ENCODE measurements at regions not wholly inside any gene's neighbourhood (a gene's known extent, or its start where the extent isn't known, plus 50 kb on each side); places are given as distances from the start of the nearest gene placed in this dataset.
A peak's percentile ranks its signal among the peaks of the same experiment; 100 is the strongest.

DNA sequence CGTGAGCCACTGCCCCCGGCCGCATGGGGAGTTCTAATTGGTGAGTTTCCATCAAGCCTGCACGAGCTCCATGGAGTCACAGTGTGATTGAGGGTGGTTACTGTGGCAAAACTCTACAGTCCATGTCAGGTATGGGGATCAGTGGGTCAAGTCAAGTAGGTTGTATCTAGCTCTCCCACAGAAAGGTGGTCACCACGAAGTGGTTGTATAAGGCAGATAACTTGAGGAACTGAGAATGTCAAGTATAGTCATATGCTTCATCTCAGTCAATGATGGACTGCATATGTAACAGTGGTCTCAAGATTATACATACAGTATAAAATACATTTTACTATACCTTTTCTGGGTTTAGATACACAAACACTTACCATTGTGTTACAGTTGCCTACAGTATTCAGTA, 348.6 kb upstream of the ZP4 start:
- DNase-seq = no peak

DNA sequence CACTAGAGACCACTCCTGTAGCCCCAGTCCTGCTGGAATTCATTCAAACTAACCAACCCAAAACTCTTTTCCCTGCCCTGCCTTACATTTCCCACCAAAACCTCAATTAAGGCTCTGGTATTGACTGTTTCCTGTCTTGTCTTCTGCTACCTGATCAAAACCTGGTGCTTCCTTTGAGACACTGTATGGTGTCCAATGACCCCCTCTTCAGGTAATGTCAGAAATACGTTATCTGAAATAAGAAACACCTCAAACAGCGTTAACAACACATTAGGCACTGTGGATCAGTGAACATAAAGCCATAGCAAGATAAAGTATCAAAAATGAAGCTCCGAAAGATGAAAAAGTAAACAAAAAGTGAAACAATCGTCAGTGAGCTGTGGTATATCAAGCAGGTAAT, 343.2 kb upstream of the ZP4 start:
- Histone ChIP-seq H3K36me3 (no peaks in the 10 kb centered on the region), H3K4me3 (no peak overlapping the region), H3K27ac (no peak overlapping the region), H3K27me3 (no peaks in the 10 kb centered on the region), H3K4me1 (peaks cover 0 to 8% (median 0%) of the 10 kb centered on the region in 4 donors), H3K9me3 (no peaks in the 10 kb centered on the region)
- DNase-seq = no peak
- intact Hi-C loops (cut with DNase I) = no loop called here
- WGBS, 2 donors = 24 to 73% methylated on average over 4 of the region's 4 CpGs
- TF ChIP-seq EP300 (IDR thresholded peaks at IDR 0.05) = no peak
- no peak for TF ChIP-seq POLR2AphosphoS5 (IDR thresholded peaks at IDR 0.05)
- no peak for TF ChIP-seq POLR2A (IDR thresholded peaks at IDR 0.05)

More for the DNA sequence above, 348.6 kb upstream of the ZP4 start:
- H3K4me3 ChIP-seq = no peak overlapping the region
- H3K36me3 ChIP-seq = no peaks in the 10 kb centered on the region
- 88 to 94% methylated on average over 5 of the region's 5 CpGs for WGBS, 2 donors
- intact Hi-C loops (cut with DNase I) = no loop called here
- no peaks in the 10 kb centered on the region for H3K9me3 ChIP-seq
- H3K4me1 ChIP-seq = no peaks in the 10 kb centered on the region
- TF ChIP-seq, protein P1, sequence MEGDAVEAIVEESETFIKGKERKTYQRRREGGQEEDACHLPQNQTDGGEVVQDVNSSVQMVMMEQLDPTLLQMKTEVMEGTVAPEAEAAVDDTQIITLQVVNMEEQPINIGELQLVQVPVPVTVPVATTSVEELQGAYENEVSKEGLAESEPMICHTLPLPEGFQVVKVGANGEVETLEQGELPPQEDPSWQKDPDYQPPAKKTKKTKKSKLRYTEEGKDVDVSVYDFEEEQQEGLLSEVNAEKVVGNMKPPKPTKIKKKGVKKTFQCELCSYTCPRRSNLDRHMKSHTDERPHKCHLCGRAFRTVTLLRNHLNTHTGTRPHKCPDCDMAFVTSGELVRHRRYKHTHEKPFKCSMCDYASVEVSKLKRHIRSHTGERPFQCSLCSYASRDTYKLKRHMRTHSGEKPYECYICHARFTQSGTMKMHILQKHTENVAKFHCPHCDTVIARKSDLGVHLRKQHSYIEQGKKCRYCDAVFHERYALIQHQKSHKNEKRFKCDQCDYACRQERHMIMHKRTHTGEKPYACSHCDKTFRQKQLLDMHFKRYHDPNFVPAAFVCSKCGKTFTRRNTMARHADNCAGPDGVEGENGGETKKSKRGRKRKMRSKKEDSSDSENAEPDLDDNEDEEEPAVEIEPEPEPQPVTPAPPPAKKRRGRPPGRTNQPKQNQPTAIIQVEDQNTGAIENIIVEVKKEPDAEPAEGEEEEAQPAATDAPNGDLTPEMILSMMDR (IDR thresholded peaks at IDR 0.05) = no peak
- TF ChIP-seq POLR2AphosphoS5 (IDR thresholded peaks at IDR 0.05) (no peak), POLR2A (IDR thresholded peaks at IDR 0.05) (no peak), EP300 (IDR thresholded peaks at IDR 0.05) (no peak)
- no peak overlapping the region for H3K27ac ChIP-seq
- H3K27me3 ChIP-seq = no peaks in the 10 kb centered on the region

DNA sequence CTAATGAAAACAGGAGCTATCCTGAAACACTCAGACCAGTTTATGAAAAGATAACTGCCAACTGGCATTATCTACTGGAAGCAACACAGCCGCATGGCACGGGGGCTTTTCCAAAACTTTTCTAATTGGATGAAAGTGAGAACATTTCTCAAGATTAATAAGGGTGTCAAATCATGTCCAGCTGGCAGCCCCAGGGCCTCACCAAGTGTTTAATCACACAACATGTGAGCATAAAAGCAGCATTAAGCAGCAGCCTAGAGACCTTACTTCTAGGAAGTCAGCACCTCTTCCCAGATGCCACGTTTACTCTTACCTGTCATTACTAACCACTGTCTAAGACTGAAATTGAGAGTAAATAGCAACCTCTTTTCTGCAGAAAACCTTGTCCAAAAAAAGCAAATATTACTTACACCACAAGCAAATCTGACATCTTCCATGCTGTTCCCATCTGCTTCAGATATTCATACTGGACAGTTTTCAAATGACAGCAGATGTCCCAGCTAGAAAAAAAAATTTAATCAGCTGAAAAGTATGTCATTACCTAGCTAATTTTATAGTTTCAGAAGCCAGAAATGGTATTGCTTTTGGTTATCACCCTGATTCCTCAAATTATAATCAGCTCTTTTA, 341.5 kb upstream of the ZP4 start:
- intact Hi-C loops (cut with DNase I) = no loop called here
- H3K4me3 ChIP-seq = no peak overlapping the region
- no peaks in the 10 kb centered on the region for H3K36me3 ChIP-seq
- H3K9me3 ChIP-seq = no peaks in the 10 kb centered on the region
- no peak for DNase-seq
- H3K27ac ChIP-seq = peak overlapping the region in 1 of 4 donors; percentile 49
- 65 to 75% methylated on average over 3 of the region's 3 CpGs for WGBS, 2 donors
- H3K27me3 ChIP-seq = no peaks in the 10 kb centered on the region
- peaks cover 0 to 8% (median 0%) of the 10 kb centered on the region in 4 donors for H3K4me1 ChIP-seq
- TF ChIP-seq, protein P1 (IDR thresholded peaks at IDR 0.05) = no peak
- TF ChIP-seq POLR2AphosphoS5 (IDR thresholded peaks at IDR 0.05) = no peak
- TF ChIP-seq POLR2A (IDR thresholded peaks at IDR 0.05) = no peak
- no peak for TF ChIP-seq EP300 (IDR thresholded peaks at IDR 0.05)

DNA sequence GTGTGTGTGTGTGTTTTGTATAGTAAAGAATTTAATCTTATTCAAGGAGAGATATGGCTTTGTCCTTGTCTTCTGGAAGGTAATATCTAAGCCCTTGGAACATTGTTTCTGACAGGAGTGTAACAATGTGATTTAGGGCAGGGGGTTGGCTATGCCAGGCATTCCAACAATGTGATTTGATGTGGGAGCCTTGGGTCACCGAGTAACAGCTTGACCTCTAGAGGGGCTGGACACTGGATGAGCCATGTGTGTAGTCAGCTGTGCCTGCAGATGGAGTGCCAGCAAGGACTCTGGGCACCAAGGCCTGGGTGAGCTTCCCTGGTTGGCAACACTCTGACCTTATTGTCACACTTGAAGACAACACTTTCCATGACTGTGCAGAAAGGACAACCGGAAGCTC, 336.1 kb upstream of the ZP4 start:
- WGBS, 2 donors = 77 to 82% methylated on average over 2 of the region's 2 CpGs
- intact Hi-C loops (cut with DNase I) = no loop called here
- H3K27ac ChIP-seq = no peak overlapping the region
- no peak overlapping the region for H3K4me3 ChIP-seq
- DNase-seq = no peak
- H3K27me3 ChIP-seq = no peaks in the 10 kb centered on the region
- H3K4me1 ChIP-seq = peaks cover 0 to 3% (median 0%) of the 10 kb centered on the region in 4 donors
- H3K36me3 ChIP-seq = no peaks in the 10 kb centered on the region
- TF ChIP-seq POLR2A (IDR thresholded peaks at IDR 0.05) (no peak), EP300 (IDR thresholded peaks at IDR 0.05) (no peak), POLR2AphosphoS5 (IDR thresholded peaks at IDR 0.05) (no peak)
- TF ChIP-seq, protein P1 (IDR thresholded peaks at IDR 0.05) = no peak
- H3K9me3 ChIP-seq = no peaks in the 10 kb centered on the region

DNA sequence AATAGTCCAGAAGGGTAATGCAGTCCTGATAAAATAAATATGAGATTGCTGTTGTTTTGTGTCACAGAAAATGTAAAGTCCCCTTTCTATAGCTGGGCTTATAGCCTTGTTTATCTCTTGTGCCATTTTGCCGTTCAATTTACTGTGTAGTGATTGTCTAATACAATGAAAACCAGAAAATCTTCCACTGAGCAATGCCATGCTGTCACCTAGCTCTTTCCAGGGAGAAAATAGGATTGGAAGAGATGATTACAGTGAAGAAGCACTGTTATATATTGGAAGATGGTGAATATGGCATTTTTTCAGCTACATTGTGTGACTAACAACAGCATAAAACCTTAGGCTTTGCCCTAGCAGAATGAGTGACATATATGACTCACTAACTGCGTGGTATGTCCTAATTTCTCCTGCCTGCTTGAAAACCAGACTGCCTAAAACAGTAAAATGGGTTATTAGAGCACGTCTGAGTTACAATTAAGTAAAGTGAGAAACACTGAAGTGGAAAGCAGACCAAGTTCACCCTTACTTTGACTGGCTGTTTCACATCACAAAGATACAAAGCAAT, 332.4 kb upstream of the ZP4 start:
- no peak overlapping the region for H3K27ac ChIP-seq
- 61 to 72% methylated on average over 3 of the region's 3 CpGs for WGBS, 2 donors
- H3K27me3 ChIP-seq = no peaks in the 10 kb centered on the region
- TF ChIP-seq POLR2A (IDR thresholded peaks at IDR 0.05) (no peak), POLR2AphosphoS5 (IDR thresholded peaks at IDR 0.05) (no peak), EP300 (IDR thresholded peaks at IDR 0.05) (no peak)
- TF ChIP-seq, protein P1 (IDR thresholded peaks at IDR 0.05) = no peak
- intact Hi-C loops (cut with DNase I) = no loop called here
- H3K4me3 ChIP-seq = no peak overlapping the region
- H3K36me3 ChIP-seq = no peaks in the 10 kb centered on the region
- H3K9me3 ChIP-seq = no peaks in the 10 kb centered on the region
- no peaks in the 10 kb centered on the region for H3K4me1 ChIP-seq
- no peak for DNase-seq

Data from sigmoid colon (tissue), 6 donors.